B cell (primary cell): ENCODE measurements at regions not wholly inside any gene's neighbourhood (a gene's known extent, or its start where the extent isn't known, plus 50 kb on each side); places are given as distances from the start of the nearest gene placed in this dataset.

Experiments used
- ATAC-seq: fragments of 200-7000 bp; cut with Tn5 transposase; one replicate; pipeline ENCODE4 v1.10.0; 2021; ENCODE audit warnings: low read depth, mild to moderate bottlenecking, moderate number of reproducible peaks, moderate library complexity
- CTCF ChIA-PET: fragments of 350-600 bp; sonication (Branson Sonifier 250); formaldehyde crosslinking; loops from one replicate; lab custom pipeline; 2021; ENCODE audit warnings: antibody characterized with exemption, inconsistent platforms; lab: Charles Lee
- POLR2A ChIA-PET: fragments of 350-600 bp; sonication (Branson Sonifier 250); formaldehyde crosslinking; loops from one replicate; lab custom pipeline; 2021; ENCODE audit warnings: antibody characterized with exemption; lab: Charles Lee
- DNase-seq: peaks from one replicate; pipeline ENCODE4 v3.0.0; 2013
- H2AFZ ChIP-seq: 2 replicates; pipeline ENCODE4 v1.6.1; 2012; ENCODE audit warnings: mild to moderate bottlenecking, low read depth, low read length; ENCODE audit not compliant: insufficient read depth, poor library complexity, severe bottlenecking
- H3K27ac ChIP-seq, 2 donors: 1 replicate in 1 of 2; 2 replicates in 1 of 2; pipeline ENCODE4 v1.5.1; 2012 to 2013; ENCODE audit warnings: low read length in 2 of 2, mild to moderate bottlenecking in 2 of 2, moderate library complexity in 1 of 2
- H3K27me3 ChIP-seq, 4 experiments: fragments of 200-600 bp in 1 of 4; sonication (generic) in 1 of 4; replicated peaks in 1 of 4; 1 replicate in 2 of 4; 2 replicates in 2 of 4; pipeline versions ENCODE4 v1.6.1 to v1.7.0; 2013 to 2016; ENCODE audit warnings: low read length in 3 of 4, mild to moderate bottlenecking in 2 of 4, mixed read lengths in 1 of 4, moderate library complexity in 1 of 4; ENCODE audit not compliant: insufficient read depth in 4 of 4, control insufficient read depth in 3 of 4; ENCODE audit errors: control extremely low read depth in 1 of 4
- H3K36me3 ChIP-seq, 2 experiments: replicated peaks in 1 of 2; 1 replicate in 1 of 2; 2 replicates in 1 of 2; pipeline versions ENCODE4 v1.6.1 to v1.7.1; 2013; ENCODE audit warnings: low read length in 1 of 2; ENCODE audit not compliant: insufficient read depth in 2 of 2, control insufficient read depth in 1 of 2; ENCODE audit errors: control extremely low read depth in 1 of 2, extremely low read depth in 1 of 2
- H3K4me1 ChIP-seq, 2 donors: fragments of 200-600 bp in 1 of 2; sonication (generic) in 1 of 2; 1 replicate in 1 of 2; 2 replicates in 1 of 2; pipeline versions ENCODE4 v1.5.1 to v1.6.1; 2013 to 2017; ENCODE audit warnings: low read length in 2 of 2; ENCODE audit not compliant: control insufficient read depth in 2 of 2, insufficient read depth in 2 of 2
- H3K4me2 ChIP-seq: replicated peaks from 2 replicates; pipeline ENCODE3; 2012; ENCODE audit warnings: mild to moderate bottlenecking, low read depth, low read length; ENCODE audit not compliant: poor library complexity, severe bottlenecking
- H3K4me3 ChIP-seq, 5 experiments: fragments of 200-600 bp in 1 of 5; sonication (generic) in 1 of 5; 1 replicate in 3 of 5; 2 replicates in 2 of 5; pipeline versions ENCODE4 v1.5.1 to v1.7.0; 2011 to 2016; ENCODE audit warnings: low read length in 4 of 5, mild to moderate bottlenecking in 4 of 5, low read depth in 2 of 5, control low read depth in 1 of 5, moderate library complexity in 1 of 5; ENCODE audit not compliant: insufficient read depth in 1 of 5; ENCODE audit errors: control extremely low read depth in 1 of 5, extremely low read depth in 1 of 5
- H3K79me2 ChIP-seq: fragments of 200-600 bp; sonication (generic); one replicate; pipeline ENCODE4 v1.6.0; 2016; ENCODE audit warnings: low read length; ENCODE audit not compliant: control insufficient read depth, insufficient read depth
- H3K9ac ChIP-seq: fragments of 200-600 bp; sonication (generic); 2 replicates; pipeline ENCODE4 v1.6.1; 2017; ENCODE audit warnings: mild to moderate bottlenecking, low read length, moderate library complexity
- H3K9me3 ChIP-seq, 3 donors: one replicate each; pipeline versions ENCODE4 v1.6.1 to v1.7.1; 2013; ENCODE audit warnings: low read length in 2 of 3; ENCODE audit not compliant: control insufficient read depth in 2 of 3, insufficient read depth in 1 of 3; ENCODE audit errors: control extremely low read depth in 1 of 3
- H4K20me1 ChIP-seq: 2 replicates; pipeline ENCODE4 v1.6.0; 2012; ENCODE audit warnings: mild to moderate bottlenecking, low read length; ENCODE audit not compliant: insufficient read depth, control insufficient read depth, poor library complexity, severe bottlenecking
- H3K27ac Mint-ChIP-seq: one replicate; pipeline ENCODE4 v1.8.0; 2021; ENCODE audit warnings: mixed read lengths
- H3K27me3 Mint-ChIP-seq: one replicate; pipeline ENCODE4 v1.8.0; 2021; ENCODE audit warnings: mixed read lengths
- H3K4me1 Mint-ChIP-seq: one replicate; pipeline ENCODE4 v1.8.0; 2021; ENCODE audit warnings: mixed read lengths
- H3K4me3 Mint-ChIP-seq: one replicate; pipeline ENCODE4 v1.8.0; 2021; ENCODE audit warnings: mixed read lengths
- H3K9me3 Mint-ChIP-seq: one replicate; pipeline ENCODE4 v1.8.0; 2022; ENCODE audit warnings: mixed read lengths; ENCODE audit not compliant: insufficient read depth
- EZH2 ChIP-seq: IDR thresholded peaks from 2 replicates; pipeline ENCODE4 v1.6.1; 2012; ENCODE audit warnings: borderline replicate concordance, low read depth, mild to moderate bottlenecking, moderate library complexity, low read length; ENCODE audit not compliant: insufficient read depth, poor library complexity, severe bottlenecking
- WGBS: methylation state at CpG from one replicate; pipeline ENCODE4 v1.1.5; 2013; ENCODE audit warnings: missing lambda C conversion rate; ENCODE audit not compliant: insufficient coverage; 5-methylcytosine and 5-hydroxymethylcytosine counted together
- intact Hi-C: fragments of 100-400 bp; cut with micrococcal nuclease; formaldehyde crosslinking; loops from one replicate; pipeline ENCODE4 v1.10.0; 2022
- TF ChIP-seq, protein P1 (sequence below): fragments of 200-600 bp; IDR thresholded peaks from one replicate; pipeline ENCODE4 v1.8.0; 2022; ENCODE audit warnings: antibody characterized with exemption, mild to moderate bottlenecking

DNA sequence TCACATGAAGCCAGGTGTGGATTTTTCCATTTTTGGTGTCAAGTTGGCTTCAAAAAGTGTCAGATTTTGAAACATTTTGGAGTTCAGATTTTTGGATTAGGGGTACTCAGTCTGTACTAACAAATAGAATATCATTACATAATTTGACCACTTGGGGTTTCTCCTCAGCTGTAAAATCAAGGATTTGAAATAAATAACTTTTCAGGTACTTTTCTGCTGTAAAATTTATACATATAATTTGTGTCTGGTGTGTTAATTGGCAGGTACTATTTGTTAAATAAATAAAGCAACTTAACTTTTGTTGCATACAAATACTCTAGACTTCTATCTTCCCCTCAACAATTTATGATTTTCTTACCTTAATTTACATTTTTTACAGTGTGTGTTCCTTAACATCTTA lies 234.1 kb upstream of the PRICKLE1 start:
- Mint-ChIP-seq H3K4me3 (no peak overlapping the region), H3K27me3 (no peaks in the 10 kb centered on the region), H3K4me1 (no peaks in the 10 kb centered on the region), H3K9me3 (no peaks in the 10 kb centered on the region), H3K27ac (no peak overlapping the region)
- H3K9me3 ChIP-seq, result no peaks in the 10 kb centered on the region
- no peak for DNase-seq
- H4K20me1 ChIP-seq, result no peaks in the 10 kb centered on the region
- H3K27ac ChIP-seq, result no peak overlapping the region
- no peaks in the 10 kb centered on the region for H3K36me3 ChIP-seq
- CTCF ChIA-PET, result no interaction called here
- H3K4me3 ChIP-seq, result no peak overlapping the region
- no peaks in the 10 kb centered on the region for H3K4me1 ChIP-seq
- H3K27me3 ChIP-seq, result no peaks in the 10 kb centered on the region
- H2AFZ ChIP-seq, result no peak overlapping the region
- intact Hi-C loops, result no loop called here
- POLR2A ChIA-PET, result no interaction called here
- no peak overlapping the region for H3K9ac ChIP-seq
- TF ChIP-seq EZH2, result no peak
- TF ChIP-seq, protein P1, sequence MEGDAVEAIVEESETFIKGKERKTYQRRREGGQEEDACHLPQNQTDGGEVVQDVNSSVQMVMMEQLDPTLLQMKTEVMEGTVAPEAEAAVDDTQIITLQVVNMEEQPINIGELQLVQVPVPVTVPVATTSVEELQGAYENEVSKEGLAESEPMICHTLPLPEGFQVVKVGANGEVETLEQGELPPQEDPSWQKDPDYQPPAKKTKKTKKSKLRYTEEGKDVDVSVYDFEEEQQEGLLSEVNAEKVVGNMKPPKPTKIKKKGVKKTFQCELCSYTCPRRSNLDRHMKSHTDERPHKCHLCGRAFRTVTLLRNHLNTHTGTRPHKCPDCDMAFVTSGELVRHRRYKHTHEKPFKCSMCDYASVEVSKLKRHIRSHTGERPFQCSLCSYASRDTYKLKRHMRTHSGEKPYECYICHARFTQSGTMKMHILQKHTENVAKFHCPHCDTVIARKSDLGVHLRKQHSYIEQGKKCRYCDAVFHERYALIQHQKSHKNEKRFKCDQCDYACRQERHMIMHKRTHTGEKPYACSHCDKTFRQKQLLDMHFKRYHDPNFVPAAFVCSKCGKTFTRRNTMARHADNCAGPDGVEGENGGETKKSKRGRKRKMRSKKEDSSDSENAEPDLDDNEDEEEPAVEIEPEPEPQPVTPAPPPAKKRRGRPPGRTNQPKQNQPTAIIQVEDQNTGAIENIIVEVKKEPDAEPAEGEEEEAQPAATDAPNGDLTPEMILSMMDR, result no peak
- no peaks in the 10 kb centered on the region for H3K79me2 ChIP-seq
- no peak overlapping the region for H3K4me2 ChIP-seq
- ATAC-seq, result no peak

DNA sequence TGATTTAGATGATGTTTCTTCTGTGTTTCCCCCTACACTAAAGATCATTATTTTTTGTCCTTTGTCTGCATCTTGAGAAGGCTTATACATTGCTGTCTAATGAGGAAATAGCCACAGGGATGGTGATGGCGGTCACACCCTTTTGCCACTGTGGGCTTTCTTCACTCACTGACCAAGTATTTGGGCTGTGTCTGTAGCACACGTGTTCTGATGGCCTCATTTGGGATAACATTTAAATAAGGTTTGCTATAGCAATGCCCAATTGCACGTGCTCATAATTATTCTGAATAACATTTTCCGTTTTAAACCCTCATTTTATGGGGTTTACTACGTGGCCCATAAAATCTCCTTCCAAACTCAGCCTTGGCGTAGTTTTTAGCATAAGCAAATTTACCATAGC lies 230.3 kb upstream of the PRICKLE1 start:
- CTCF ChIA-PET, result interaction anchor here (0.7 kb wide), 1 partner anchor 15 kb away, joined by 3 read pairs; no protein-coding TSS in a partner anchor
- H3K4me1 ChIP-seq, result no peaks in the 10 kb centered on the region
- Mint-ChIP-seq H3K4me1 (no peaks in the 10 kb centered on the region), H3K27ac (no peak overlapping the region), H3K27me3 (no peaks in the 10 kb centered on the region), H3K4me3 (no peak overlapping the region), H3K9me3 (no peaks in the 10 kb centered on the region)
- H3K9ac ChIP-seq, result no peak overlapping the region
- H3K4me3 ChIP-seq, result no peak overlapping the region
- POLR2A ChIA-PET, result no interaction called here
- ATAC-seq (no peak), DNase-seq (no peak)
- no peak for TF ChIP-seq EZH2
- TF ChIP-seq, protein P1, result no peak
- intact Hi-C loops, result no loop called here
- no peak overlapping the region for H2AFZ ChIP-seq
- no peak overlapping the region for H3K27ac ChIP-seq
- WGBS, result 70% methylated on average over 6 of the region's 6 CpGs
- H3K36me3 ChIP-seq, result no peaks in the 10 kb centered on the region
- H4K20me1 ChIP-seq, result no peaks in the 10 kb centered on the region
- no peaks in the 10 kb centered on the region for H3K9me3 ChIP-seq
- H3K4me2 ChIP-seq, result no peak overlapping the region
- H3K79me2 ChIP-seq, result no peaks in the 10 kb centered on the region
- no peaks in the 10 kb centered on the region for H3K27me3 ChIP-seq
